ENCODE measurements at regions not wholly inside any gene's neighbourhood (a gene's known extent, or its start where the extent isn't known, plus 50 kb on each side); places are given as distances from the start of the nearest gene placed in this dataset.

GRCh38 chr16:11401161-11402050 is 56.1 kb downstream of the RMI2 start:
- DNase-seq (ENCODE audit: low read depth in 2 of 2): no peak

GRCh38 chr16:11402051-11402744 is 56.9 kb downstream of the RMI2 start:
- no peak for DNase-seq (ENCODE audit: low read depth in 2 of 2)

GRCh38 chr16:11402745-11403533 is 57.7 kb downstream of the RMI2 start:
- DNase-seq (ENCODE audit: low read depth in 2 of 2): no peak

GRCh38 chr16:11403534-11403795 is 58.2 kb downstream of the RMI2 start:
- DNase-seq (ENCODE audit: low read depth in 2 of 2): no peak

GRCh38 chr16:11403920-11404319 is 58.7 kb downstream of the RMI2 start:
- DNase-seq (ENCODE audit: low read depth in 2 of 2): no peak

- DNase-seq (ENCODE audit: low read depth in 2 of 2): no peak
These were observed 59.3 kb downstream of the RMI2 start for GRCh38 chr16:11404603-11405002.

GRCh38 chr16:11405331-11406176 is 60.3 kb downstream of the RMI2 start:
- peak; percentile 40 to 54 for DNase-seq (ENCODE audit: low read depth in 2 of 2)

GRCh38 chr16:11406177-11406560 is 60.9 kb downstream of the RMI2 start:
- no peak for DNase-seq (ENCODE audit: low read depth in 2 of 2)

GRCh38 chr16:11407047-11407982 is 62.1 kb downstream of the RMI2 start:
- peak; percentile 46 to 49 for DNase-seq (ENCODE audit: low read depth in 2 of 2)

- no peak for DNase-seq (ENCODE audit: low read depth in 2 of 2)
These were observed 63.0 kb downstream of the RMI2 start for GRCh38 chr16:11408216-11408615.

- DNase-seq (ENCODE audit: low read depth in 2 of 2): no peak
These were observed 64.1 kb downstream of the RMI2 start for GRCh38 chr16:11409398-11409797.

- DNase-seq (ENCODE audit: low read depth in 2 of 2): no peak
These were observed 65.3 kb downstream of the RMI2 start for GRCh38 chr16:11410376-11411058.

GRCh38 chr16:11411059-11411550 is 65.8 kb downstream of the RMI2 start:
- no peak for DNase-seq (ENCODE audit: low read depth in 2 of 2)

GRCh38 chr16:11412175-11412904 is 67.1 kb downstream of the RMI2 start:
- no peak for DNase-seq (ENCODE audit: low read depth in 2 of 2)

GRCh38 chr16:11412965-11413887 is 68.0 kb downstream of the RMI2 start:
- no peak for DNase-seq (ENCODE audit: low read depth in 2 of 2)

- no peak for DNase-seq (ENCODE audit: low read depth in 2 of 2)
These were observed 68.8 kb downstream of the RMI2 start for GRCh38 chr16:11413907-11414595.

All from activated CD4-positive, alpha-beta T cell treated with anti-CD3 and anti-CD28 coated beads for 24 hours (primary cell).